Left kidney (tissue), 1 donor: ENCODE measurements at regions not wholly inside any gene's neighbourhood (a gene's known extent, or its start where the extent isn't known, plus 50 kb on each side); places are given as distances from the start of the nearest gene placed in this dataset.
A peak's percentile ranks its signal among the peaks of the same experiment; 100 is the strongest.
"Not testable (repeated sequence)": the region's sequence is repeated elsewhere in the genome, so short reads cannot be mapped to it uniquely, and the experiment has no call there.

Experiments used
- DNase-seq: peaks from one replicate; pipeline ENCODE4 v3.0.0-alpha.2; 2013

DNA sequence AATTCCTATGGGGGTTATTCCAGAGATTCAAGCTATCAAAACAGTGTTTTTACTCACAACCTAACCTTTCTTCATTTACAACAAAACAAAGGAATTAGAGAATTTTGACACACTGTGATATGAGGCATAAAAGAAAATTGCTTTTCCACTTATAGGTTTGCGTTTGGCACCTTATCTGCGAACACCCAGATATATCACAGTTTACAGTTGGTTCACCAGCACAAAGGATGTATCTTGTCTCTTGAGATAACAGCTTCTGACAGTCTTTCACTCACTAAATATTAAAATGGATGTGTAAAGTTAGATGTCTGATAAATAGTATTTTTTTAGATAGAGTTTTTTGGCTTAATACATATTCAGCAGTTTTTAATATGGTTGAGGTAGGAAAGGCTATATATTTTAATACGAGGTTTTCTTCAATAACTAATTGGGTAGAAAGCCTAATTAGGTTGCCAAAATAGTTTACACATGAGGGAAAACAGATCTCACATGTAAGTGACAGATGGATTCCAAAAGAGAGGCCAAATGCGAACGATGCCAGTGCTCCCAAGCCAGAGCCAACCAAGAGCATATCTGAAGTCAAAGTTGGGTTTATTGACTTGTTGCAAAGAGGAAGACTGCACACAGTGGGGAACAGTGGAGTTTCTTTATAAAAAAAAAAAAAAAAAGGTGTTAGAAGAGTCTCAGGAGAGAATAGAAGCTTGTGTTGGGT, 1495.2 kb downstream of the MAT2B start:
- no peak for DNase-seq

DNA sequence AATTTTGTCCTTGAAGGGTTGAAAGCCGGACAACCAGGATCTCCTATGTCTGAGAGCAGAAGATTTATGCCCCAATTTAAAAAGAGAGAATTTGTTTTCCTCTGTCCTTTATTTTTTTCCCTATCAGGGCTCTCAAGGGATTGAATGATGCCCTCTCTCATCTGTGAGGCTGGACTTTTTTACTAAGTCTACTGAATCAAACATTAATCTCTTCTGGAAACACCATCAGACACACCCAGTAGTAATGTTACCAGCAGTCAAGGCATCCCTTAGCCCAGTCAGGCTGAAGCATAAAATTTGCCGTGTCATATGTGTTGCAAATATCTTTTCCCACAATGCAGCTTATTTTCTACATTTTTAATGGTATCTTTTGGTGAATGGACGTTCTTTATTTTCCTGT, 1497.9 kb downstream of the MAT2B start:
- no peak for DNase-seq

DNA sequence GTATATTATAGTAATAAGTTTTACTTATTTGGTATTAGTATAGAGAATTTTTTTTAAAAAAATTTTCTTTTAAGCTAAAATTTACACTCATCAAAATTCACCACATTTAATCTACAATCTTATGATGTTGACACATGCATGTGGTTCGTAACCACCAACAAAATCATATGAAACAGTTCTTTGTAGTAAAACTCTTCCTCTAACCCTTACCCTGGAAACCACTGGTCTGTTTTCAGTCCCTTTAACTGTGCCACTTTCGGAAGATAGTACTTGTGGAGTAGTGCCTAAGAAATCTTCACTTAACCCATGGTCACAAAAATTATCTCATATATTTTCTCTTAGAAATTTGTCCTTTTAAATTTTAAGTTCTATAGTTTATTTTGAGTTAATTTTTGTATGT, 1498.8 kb downstream of the MAT2B start:
- DNase-seq: no peak

GRCh38 chr5:165014439-165014838, 1509.0 kb downstream of the MAT2B start:
- no peak for DNase-seq

DNA sequence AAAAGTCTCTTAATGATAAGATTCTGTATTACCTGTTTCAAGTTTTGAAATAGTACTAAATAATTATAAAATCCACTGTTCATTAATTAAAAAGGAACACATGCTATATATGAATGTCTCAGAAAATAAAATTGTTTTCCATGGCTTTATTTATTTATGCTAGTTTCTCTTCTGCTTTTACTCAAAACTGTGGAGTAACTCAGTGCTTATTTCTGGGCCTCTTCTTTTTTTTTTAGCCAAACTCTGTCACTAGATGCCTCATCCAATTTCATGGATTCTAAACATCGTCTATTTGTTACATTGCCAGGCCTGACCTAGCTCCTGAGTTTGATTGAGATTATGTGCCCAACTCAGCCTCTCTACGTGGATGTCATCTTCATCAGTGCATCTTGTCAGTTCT, 1509.7 kb downstream of the MAT2B start:
- no peak for DNase-seq

- DNase-seq: no peak
These were observed 1510.1 kb downstream of the MAT2B start for GRCh38 chr5:165015547-165015946.

DNA sequence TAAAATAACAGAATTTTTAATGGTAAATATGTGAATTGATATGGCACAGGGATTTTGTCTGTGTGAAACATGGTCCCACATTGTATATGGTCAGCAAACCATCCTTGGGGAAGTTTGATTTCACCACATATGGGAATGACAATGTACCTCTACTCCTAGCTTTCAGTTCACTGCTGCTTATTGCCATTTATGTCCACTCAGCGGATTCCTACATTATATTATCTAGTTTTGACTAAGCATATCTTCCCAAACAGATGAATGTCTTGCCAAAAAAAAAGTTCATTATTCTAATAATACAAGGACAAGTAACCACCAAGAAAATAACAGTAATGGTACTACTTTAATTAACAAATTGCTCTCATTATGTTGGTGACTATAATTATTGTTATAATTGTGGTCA, 1521.6 kb downstream of the MAT2B start:
- no peak for DNase-seq

DNA sequence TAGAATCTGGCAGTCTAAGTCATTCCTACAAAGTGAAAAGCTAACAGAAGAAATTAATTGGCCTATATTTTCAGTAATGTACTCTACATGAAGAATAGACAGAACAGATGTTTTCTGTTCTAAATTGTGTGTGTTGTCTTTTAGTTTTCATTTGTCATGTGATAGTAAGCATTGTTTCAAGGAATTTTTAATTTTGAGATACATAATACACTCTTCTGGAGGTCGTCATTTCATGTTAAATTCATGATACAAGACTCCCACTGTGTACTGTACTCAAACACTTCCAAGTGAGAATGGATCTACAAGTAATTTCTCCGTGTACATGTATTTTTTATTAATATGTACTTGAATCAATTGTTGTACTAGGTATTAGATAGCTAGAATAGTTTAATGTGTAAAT, 1522.9 kb downstream of the MAT2B start:
- no peak for DNase-seq

GRCh38 chr5:165029099-165029870, 1523.9 kb downstream of the MAT2B start:
- DNase-seq: no peak

DNA sequence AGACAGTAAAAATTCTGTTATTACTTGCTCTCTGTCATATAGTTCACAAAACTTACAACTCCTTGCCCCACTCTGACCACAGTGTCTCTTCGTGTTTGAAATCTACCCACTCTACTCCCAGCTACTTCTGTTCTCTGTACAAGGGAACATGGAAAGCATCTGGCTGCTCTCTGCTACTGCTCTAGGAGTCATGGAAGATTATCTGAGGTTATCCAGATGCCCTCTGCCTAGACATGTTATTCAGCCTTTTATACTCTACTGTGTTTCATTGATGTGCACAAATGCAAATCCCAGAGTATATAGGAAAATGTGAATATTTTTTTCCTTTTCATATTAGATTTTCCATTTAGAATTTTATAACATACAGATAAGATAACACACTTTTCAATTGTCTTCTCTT, 1525.6 kb downstream of the MAT2B start:
- no peak for DNase-seq

DNA sequence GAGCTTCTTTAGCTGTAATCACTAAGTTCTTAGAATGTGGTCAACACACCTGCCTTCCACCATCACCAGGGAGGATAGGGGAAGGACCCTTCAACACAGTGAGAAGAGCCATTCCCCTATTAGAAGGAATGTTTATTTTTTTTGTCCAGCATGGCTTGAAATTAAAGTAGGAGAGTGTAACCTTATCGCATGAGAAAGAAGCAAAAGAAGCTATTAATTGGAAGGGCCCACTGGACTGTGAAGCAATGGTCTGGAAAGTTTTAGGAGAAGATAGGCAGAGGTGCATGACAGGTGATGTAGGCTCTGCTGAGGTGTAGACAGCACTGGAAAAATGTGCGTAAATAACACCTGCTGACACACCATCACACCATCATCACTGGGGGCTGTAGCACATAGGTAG, 1526.0 kb downstream of the MAT2B start:
- peak; percentile 24 for DNase-seq

- no peak for DNase-seq
These were observed 1530.1 kb downstream of the MAT2B start for GRCh38 chr5:165035520-165035919.

GRCh38 chr5:165039748-165040147, 1534.3 kb downstream of the MAT2B start:
- no peak for DNase-seq

GRCh38 chr5:165045941-165046340, 1540.5 kb downstream of the MAT2B start:
- not testable (repeated sequence) for DNase-seq

DNA sequence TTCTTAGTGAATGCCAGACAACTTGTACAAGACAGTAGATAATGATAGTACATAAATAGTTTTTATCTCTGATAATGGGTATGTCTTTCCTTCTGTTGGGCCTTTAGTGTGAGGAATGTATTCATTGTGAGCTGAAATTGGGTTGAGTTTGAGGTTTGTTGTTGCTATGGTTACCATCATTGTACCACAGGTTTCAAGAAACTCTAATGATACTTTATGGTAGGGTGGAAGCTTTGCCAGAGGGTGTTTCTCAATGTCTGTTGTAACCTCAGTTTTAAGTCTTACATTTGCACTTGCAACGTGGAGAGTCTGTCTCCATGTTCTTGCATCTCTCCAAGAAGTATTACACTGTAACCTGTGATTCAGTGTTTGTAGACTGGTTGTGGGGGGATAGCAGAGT, 1550.1 kb downstream of the MAT2B start:
- DNase-seq: no peak

DNA sequence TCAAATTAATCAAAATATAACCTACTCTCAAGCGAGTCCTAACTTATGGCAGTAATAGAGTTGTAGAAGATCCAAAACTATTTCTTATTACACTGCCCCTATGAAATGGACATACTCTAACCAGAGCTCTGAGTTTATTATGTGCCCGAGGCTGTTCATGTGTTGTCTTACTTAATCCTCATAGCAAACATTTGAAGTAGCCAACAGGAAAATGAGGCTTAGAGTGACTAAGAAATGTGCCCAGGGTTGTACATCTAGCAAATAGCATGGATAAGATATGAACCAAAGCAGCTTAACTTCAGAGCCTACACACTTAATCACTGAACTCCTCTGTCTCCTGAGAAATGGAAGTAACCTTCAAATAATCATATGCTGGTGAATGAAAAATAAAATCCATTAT, 1551.7 kb downstream of the MAT2B start:
- DNase-seq: no peak

- no peak for DNase-seq
These were observed 1561.4 kb downstream of the MAT2B start for GRCh38 chr5:165066751-165067385.

DNA sequence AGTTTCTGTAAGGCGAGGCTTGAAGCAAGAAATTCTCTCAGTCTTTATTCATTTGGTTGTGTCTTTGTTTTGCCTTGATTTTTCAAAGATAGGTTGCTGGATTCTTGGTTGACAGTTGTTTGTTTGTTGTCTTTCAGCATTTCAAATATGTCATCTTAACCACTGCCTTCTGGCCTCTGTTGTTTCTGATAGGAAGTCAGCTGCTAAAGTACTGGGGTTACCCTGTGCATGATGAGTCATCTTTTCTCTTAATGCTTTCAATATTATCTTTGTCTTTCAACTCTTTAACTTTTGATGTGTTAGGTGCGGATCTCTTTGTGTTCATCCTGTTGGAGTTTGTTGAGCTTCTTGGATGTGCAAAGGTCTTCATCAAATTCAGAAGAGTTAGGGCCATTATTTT, 1571.3 kb downstream of the MAT2B start:
- no peak for DNase-seq

GRCh38 chr5:165079389-165079788, 1574.0 kb downstream of the MAT2B start:
- DNase-seq: no peak

DNA sequence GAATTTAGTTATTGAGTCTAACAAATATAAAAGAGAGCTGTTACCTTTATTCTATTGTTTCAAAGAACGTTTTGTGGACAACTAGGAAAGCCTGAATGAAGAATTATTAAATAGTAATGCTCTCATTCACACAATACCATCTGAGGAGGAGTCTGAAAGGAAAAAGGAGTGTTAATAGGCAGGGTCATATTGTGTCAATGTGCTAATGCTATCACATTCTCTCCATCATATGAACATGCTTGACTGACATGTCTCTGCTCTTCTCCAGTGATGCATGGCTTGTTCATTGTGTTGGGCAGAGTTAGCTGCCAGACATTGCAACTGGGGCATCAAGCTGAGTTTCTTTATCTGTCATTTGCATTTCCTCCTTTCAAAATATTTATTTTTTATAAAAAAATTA, 1578.0 kb downstream of the MAT2B start:
- no peak for DNase-seq

- DNase-seq: no peak
These were observed 1581.0 kb downstream of the MAT2B start for GRCh38 chr5:165086465-165086864.

DNA sequence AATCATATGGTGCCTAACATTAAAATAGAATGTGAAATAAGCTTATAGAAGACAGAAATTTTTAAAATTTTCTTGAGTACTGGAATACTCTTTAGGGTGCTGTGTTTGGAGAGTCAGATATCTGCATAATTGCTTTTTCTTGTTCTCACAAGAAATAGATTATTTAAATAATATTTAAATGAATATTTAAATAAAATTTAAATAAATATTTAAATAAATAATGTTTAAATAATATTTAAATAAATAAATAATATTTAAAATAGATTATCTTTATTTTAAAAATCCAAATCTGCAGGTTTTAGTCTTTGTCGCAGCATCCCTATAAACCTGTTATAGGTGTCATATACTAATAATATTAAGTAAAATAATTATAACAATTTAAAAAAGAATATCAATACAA, 1589.4 kb downstream of the MAT2B start:
- DNase-seq: no peak

DNA sequence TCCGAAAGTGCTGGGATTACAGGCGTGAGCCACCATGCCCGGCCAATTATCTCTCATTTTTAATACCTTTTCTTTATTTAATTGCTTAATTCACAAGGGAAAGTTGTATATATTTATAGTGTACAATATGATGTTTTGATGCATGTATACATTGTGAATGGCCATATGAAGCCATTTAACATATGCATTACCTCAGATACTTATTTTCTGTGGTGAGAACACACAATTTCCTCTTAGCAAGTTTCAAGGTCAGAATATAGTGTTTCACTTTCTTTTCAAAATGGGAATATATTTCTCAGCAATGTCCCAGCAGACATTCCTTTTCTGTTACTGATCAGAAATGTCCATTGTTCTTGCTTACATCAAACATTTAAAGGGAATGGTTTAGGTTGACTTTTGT, 1596.3 kb downstream of the MAT2B start:
- DNase-seq: no peak
